H1 (cell line): ENCODE measurements at regions not wholly inside any gene's neighbourhood (a gene's known extent, or its start where the extent isn't known, plus 50 kb on each side); places are given as distances from the start of the nearest gene placed in this dataset.

Experiments
- CTCF ChIA-PET: fragments of 300-600 bp; sonication (Branson Sonifier 250); formaldehyde crosslinking; loops from one replicate; lab custom pipeline; 2021; ENCODE audit not compliant: partially characterized antibody; lab: Charles Lee
- POLR2A ChIA-PET: fragments of 300-600 bp; sonication (Branson Sonifier 250); formaldehyde crosslinking; loops from one replicate; lab custom pipeline; 2021; ENCODE audit warnings: inconsistent platforms; ENCODE audit not compliant: partially characterized antibody; lab: Charles Lee
- DNase-seq, 2 experiments: peaks; one replicate each; pipeline versions ENCODE4 v3.0.0 to v3.0.0-alpha.2; 2010 to 2022; ENCODE audit warnings: low spot score in 2 of 2, low read depth in 1 of 2, mixed read lengths in 1 of 2
- FAIRE-seq: peaks from 2 replicates; lab custom pipeline; 2011; peaks lifted over from hg19 to GRCh38; lab: Jason Lieb, UNC
- H2AFZ ChIP-seq: 2 replicates; pipeline ENCODE4 v1.8.1; 2012; ENCODE audit warnings: low read length, inconsistent platforms
- H2AK5ac ChIP-seq: 2 replicates; pipeline ENCODE4 v1.6.1; 2013; ENCODE audit warnings: low read depth, low read length
- H2BK120ac ChIP-seq: replicated peaks from 2 replicates; pipeline ENCODE3; 2013; ENCODE audit warnings: low read depth, low read length, inconsistent platforms
- H2BK12ac ChIP-seq: 2 replicates; pipeline ENCODE4 v1.6.1; 2013; ENCODE audit warnings: low read depth, low read length
- H2BK15ac ChIP-seq: 2 replicates; pipeline ENCODE4 v1.6.1; 2013; ENCODE audit warnings: low read length
- H2BK20ac ChIP-seq: 2 replicates; pipeline ENCODE4 v1.6.1; 2013; ENCODE audit warnings: low read length
- H2BK5ac ChIP-seq: 2 replicates; pipeline ENCODE4 v1.6.1; 2013; ENCODE audit warnings: low read depth, low read length
- H3K14ac ChIP-seq: 2 replicates; pipeline ENCODE4 v1.6.1; 2013; ENCODE audit warnings: inconsistent platforms; ENCODE audit not compliant: insufficient read length
- H3K18ac ChIP-seq: 2 replicates; pipeline ENCODE4 v1.6.1; 2013; ENCODE audit warnings: low read length; ENCODE audit errors: extremely low read depth
- H3K23ac ChIP-seq: 2 replicates; pipeline ENCODE4 v1.6.1; 2013; ENCODE audit warnings: inconsistent platforms; ENCODE audit not compliant: insufficient read length
- H3K23me2 ChIP-seq: 2 replicates; pipeline ENCODE4 v1.6.1; 2013; ENCODE audit warnings: low read depth, low read length
- H3K27ac ChIP-seq: 2 replicates; pipeline ENCODE4 v1.6.1; 2011; ENCODE audit warnings: low read depth, low read length, inconsistent platforms
- H3K27me3 ChIP-seq, 4 experiments: replicated peaks in 1 of 4; 1 replicate in 1 of 4; 2 replicates in 3 of 4; pipeline versions ENCODE4 v1.6.1 to v1.8.1; 2011 to 2013; ENCODE audit warnings: low read length in 3 of 4, mild to moderate bottlenecking in 3 of 4, inconsistent platforms in 2 of 4, mixed read lengths in 2 of 4, moderate library complexity in 1 of 4; ENCODE audit not compliant: control insufficient read depth in 3 of 4, insufficient read depth in 3 of 4; ENCODE audit errors: extremely low read depth in 1 of 4
- H3K36me3 ChIP-seq, 4 experiments: 2 replicates each; pipeline versions ENCODE4 v1.6.1 to v1.8.1; 2011 to 2013; ENCODE audit warnings: mild to moderate bottlenecking in 4 of 4, low read length in 3 of 4, moderate library complexity in 2 of 4, control low read depth in 1 of 4, inconsistent platforms in 1 of 4; ENCODE audit not compliant: insufficient read depth in 4 of 4, control insufficient read depth in 2 of 4
- H3K4ac ChIP-seq: replicated peaks from 2 replicates; pipeline ENCODE3; 2013; ENCODE audit warnings: low read length, low read depth, mixed read lengths, inconsistent platforms; ENCODE audit not compliant: insufficient read length
- H3K4me1 ChIP-seq, 4 experiments: replicated peaks in 1 of 4; 1 replicate in 1 of 4; 2 replicates in 3 of 4; pipeline versions ENCODE4 v1.6.1 to v1.8.1; 2011 to 2013; ENCODE audit warnings: low read length in 3 of 4, inconsistent platforms in 2 of 4, mixed read lengths in 1 of 4; ENCODE audit not compliant: insufficient read depth in 4 of 4, control insufficient read depth in 3 of 4
- H3K4me2 ChIP-seq, 2 experiments: 2 replicates each; pipeline versions ENCODE4 v1.6.1 to v1.8.1; 2011 to 2013; ENCODE audit warnings: low read depth in 2 of 2, low read length in 2 of 2, control low read depth in 1 of 2, inconsistent platforms in 1 of 2, mild to moderate bottlenecking in 1 of 2; ENCODE audit not compliant: insufficient read depth in 1 of 2
- H3K4me3 ChIP-seq, 4 experiments: fragments of 200-600, 300-600 bp in 1 of 4; sonication (generic), shearing (Covaris generic), sonication (Bioruptor Twin) in 1 of 4; 2 replicates each; pipeline versions ENCODE4 v1.5.1 to v1.8.1; 2011 to 2016; ENCODE audit warnings: low read length in 4 of 4, low read depth in 3 of 4, control low read depth in 2 of 4, inconsistent platforms in 2 of 4, mild to moderate bottlenecking in 2 of 4, mixed read lengths in 1 of 4, moderate library complexity in 1 of 4; ENCODE audit not compliant: insufficient read depth in 2 of 4; ENCODE audit errors: extremely low read depth in 1 of 4
- H3K56ac ChIP-seq: replicated peaks from 2 replicates; pipeline ENCODE3; 2013; ENCODE audit warnings: low read depth, mild to moderate bottlenecking, mixed read lengths, low read length, inconsistent platforms; ENCODE audit not compliant: insufficient read length
- H3K79me1 ChIP-seq: 2 replicates; pipeline ENCODE4 v1.6.1; 2013; ENCODE audit warnings: low read depth, low read length, control low read depth
- H3K79me2 ChIP-seq, 2 experiments: 2 replicates each; pipeline versions ENCODE4 v1.6.1 to v1.8.1; 2012 to 2013; ENCODE audit warnings: low read length in 2 of 2, mild to moderate bottlenecking in 2 of 2, inconsistent platforms in 1 of 2; ENCODE audit not compliant: insufficient read depth in 2 of 2, control insufficient read depth in 1 of 2
- H3K9ac ChIP-seq, 4 experiments: replicated peaks in 1 of 4; 1 replicate in 1 of 4; 2 replicates in 3 of 4; pipeline versions ENCODE4 v1.6.1 to v1.8.1; 2011 to 2013; ENCODE audit warnings: low read depth in 3 of 4, low read length in 3 of 4, control low read depth in 2 of 4, mild to moderate bottlenecking in 2 of 4, moderate library complexity in 2 of 4, inconsistent platforms in 1 of 4; ENCODE audit errors: extremely low read depth in 1 of 4
- H3K9me3 ChIP-seq, 2 experiments: 2 replicates each; pipeline versions ENCODE4 v1.6.1 to v1.8.1; 2012 to 2013; ENCODE audit warnings: mild to moderate bottlenecking in 2 of 2, moderate library complexity in 2 of 2, control low read depth in 1 of 2, inconsistent platforms in 1 of 2, low read depth in 1 of 2, low read length in 1 of 2, mixed read lengths in 1 of 2; ENCODE audit not compliant: insufficient read depth in 2 of 2
- H4K20me1 ChIP-seq, 2 experiments: replicated peaks in 1 of 2; 2 replicates each; pipeline versions ENCODE3 to v1.8.1; 2011 to 2013; ENCODE audit warnings: inconsistent platforms in 2 of 2, low read length in 2 of 2, mild to moderate bottlenecking in 1 of 2; ENCODE audit not compliant: insufficient read depth in 2 of 2, control insufficient read depth in 1 of 2
- H4K5ac ChIP-seq: 2 replicates; pipeline ENCODE4 v1.6.1; 2013; ENCODE audit warnings: low read length, low read depth, mixed read lengths, inconsistent platforms; ENCODE audit not compliant: insufficient read length
- H4K8ac ChIP-seq: 2 replicates; pipeline ENCODE4 v1.8.0; 2013; ENCODE audit warnings: mild to moderate bottlenecking, moderate library complexity, low read length, inconsistent platforms; ENCODE audit not compliant: insufficient read depth; ENCODE audit errors: extremely low read depth
- H4K91ac ChIP-seq: replicated peaks from 2 replicates; pipeline ENCODE3; 2013; ENCODE audit warnings: low read length, mixed read lengths, inconsistent platforms; ENCODE audit not compliant: insufficient read length
- WGBS, 2 experiments: shearing (Covaris generic) in 1 of 2; methylation state at CpG; one replicate each; pipeline versions ENCODE4 v1.1.6 to v1.1.7; 2013 to 2015; ENCODE audit warnings: low lambda C conversion rate in 2 of 2, mixed read lengths in 2 of 2, inconsistent platforms in 1 of 2, low coverage in 1 of 2, missing lambda C conversion rate in 1 of 2; ENCODE audit not compliant: insufficient replicate concordance in 2 of 2, insufficient coverage in 1 of 2, insufficient read length in 1 of 2; ENCODE audit errors: extremely low coverage in 1 of 2, missing lambda C conversion rate in 1 of 2; 5-methylcytosine and 5-hydroxymethylcytosine counted together

DNA sequence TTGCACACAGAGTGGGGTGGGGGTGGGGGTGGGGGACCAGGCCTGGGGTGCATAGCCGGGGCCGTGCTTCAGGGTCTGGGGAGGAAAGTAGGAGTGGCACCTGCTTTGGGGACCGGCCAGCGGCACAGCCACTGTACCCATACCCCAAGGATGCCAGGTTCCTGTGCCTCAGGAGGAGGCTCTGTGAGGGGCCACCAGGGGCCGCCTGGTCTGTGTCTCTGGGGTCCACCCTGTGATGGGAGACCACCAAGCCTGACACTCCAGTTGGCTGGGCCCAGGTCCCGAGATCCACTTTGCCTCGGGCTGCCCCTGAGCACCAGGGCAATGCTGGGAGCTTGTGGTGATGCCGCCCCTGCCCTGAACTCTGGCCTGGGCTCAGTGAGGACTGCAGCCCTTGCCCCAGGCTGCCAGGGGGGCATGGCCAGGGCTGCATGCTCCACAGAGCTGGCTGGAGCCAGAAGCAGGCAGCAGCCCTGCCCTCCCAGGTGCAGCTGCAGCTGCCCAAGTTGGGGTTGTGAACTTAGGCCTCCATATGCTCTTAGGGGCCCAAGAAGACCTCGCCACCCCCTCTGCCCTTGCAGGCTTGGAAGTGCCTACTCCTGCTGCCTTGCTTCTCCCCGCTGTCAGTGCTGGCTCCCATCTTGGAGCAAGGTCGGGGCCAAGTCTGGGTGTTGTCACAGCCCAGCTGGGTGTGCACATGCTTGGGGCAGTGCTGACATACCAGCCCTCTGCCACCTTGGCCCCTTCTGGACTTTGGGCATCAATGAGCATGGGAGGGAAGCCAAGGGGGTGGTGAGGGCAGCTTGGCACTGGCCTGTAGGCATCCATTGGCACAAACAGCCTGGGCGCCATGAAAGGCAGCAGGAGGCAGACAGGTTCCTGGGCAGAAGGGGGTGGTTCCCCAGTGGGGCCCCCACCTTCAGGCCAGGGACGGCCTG is 123.3 kb upstream of the THY1 start:
- H3K23ac ChIP-seq: no peak overlapping the region
- ChIA-PET CTCF (interaction anchor here (0.8 to 3.1 kb wide), 14 partner anchors 9 to 562 kb away, joined by 3 to 23 read pairs (median 4); no protein-coding TSS in a partner anchor), POLR2A (interaction anchor here (0.6 kb wide), 1 partner anchor 31 kb away, joined by 3 read pairs; no protein-coding TSS in a partner anchor)
- H4K5ac ChIP-seq: no peak overlapping the region
- H3K36me3 ChIP-seq: no peaks in the 10 kb centered on the region
- H2BK12ac ChIP-seq: no peak overlapping the region
- FAIRE-seq (no peak), DNase-seq (peak in 1 of 2 experiments; percentile 39)
- H2BK5ac ChIP-seq: no peak overlapping the region
- H3K23me2 ChIP-seq: no peaks in the 10 kb centered on the region
- H3K56ac ChIP-seq: no peak overlapping the region
- H3K4me2 ChIP-seq: no peak overlapping the region
- H3K14ac ChIP-seq: no peak overlapping the region
- no peak overlapping the region for H2BK20ac ChIP-seq
- no peaks in the 10 kb centered on the region for H4K20me1 ChIP-seq
- H2BK120ac ChIP-seq: no peak overlapping the region
- no peaks in the 10 kb centered on the region for H3K79me1 ChIP-seq
- H2AK5ac ChIP-seq: no peak overlapping the region
- no peak overlapping the region for H3K4ac ChIP-seq
- whole genome bisulfite sequencing, 2 experiments: 90% methylated on average over 9 of the region's 13 CpGs; no CpG with 5 or more reads in 1 of the 2 experiments
- H3K27ac ChIP-seq: no peak overlapping the region
- 0 out of 2 replicates have a peak overlapping the region, but pooled peaks have one; percentile 25 for H4K8ac ChIP-seq
- no peak overlapping the region for H3K18ac ChIP-seq
- H3K9ac ChIP-seq: no peak overlapping the region
- no peaks in the 10 kb centered on the region; a peak in 1 of 7 replicates for H3K27me3 ChIP-seq
- 0 out of 4 replicates have a peak, but pooled peaks cover 0 to 6% of the 10 kb centered on the region in 2 experiments for H3K9me3 ChIP-seq
- H4K91ac ChIP-seq: no peak overlapping the region
- H2BK15ac ChIP-seq: no peak overlapping the region
- no peaks in the 10 kb centered on the region for H3K79me2 ChIP-seq
- H3K4me1 ChIP-seq: no peaks in the 10 kb centered on the region
- H2AFZ ChIP-seq: no peak overlapping the region
- no peak overlapping the region for H3K4me3 ChIP-seq
